ENCODE measurements at regions not wholly inside any gene's neighbourhood (a gene's known extent, or its start where the extent isn't known, plus 50 kb on each side); places are given as distances from the start of the nearest gene placed in this dataset.

GRCh38 chrY:7979770-7980169 is 1068.2 kb upstream of the AMELY start:
- no peak for DNase-seq (ENCODE audit: low read depth in 3 of 3)

DNA sequence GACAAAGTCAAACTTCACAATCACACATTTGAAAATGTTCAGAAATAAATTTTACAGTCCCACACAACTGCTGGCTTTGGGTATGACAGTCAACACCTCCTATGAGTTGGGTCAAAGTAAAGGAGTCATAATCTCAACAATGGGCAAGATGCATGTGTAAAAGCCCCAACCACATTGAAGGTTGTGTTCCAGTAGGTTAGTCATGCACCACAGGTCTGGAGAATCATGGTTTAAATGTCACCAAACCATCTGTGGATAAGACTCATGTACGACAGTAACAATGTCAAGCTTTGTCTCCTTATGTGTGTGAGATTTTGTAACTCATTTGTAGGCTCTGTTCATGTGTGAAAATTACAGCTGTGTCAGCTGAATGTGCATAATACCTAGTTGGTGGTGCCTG is 1065.7 kb upstream of the AMELY start:
- DNase-seq (ENCODE audit: low read depth in 3 of 3) = no peak

GRCh38 chrY:7968293-7968692 is 1056.7 kb upstream of the AMELY start:
- no peak for DNase-seq (ENCODE audit: low read depth in 3 of 3)

GRCh38 chrY:7966916-7967315 is 1055.4 kb upstream of the AMELY start:
- no peak for DNase-seq (ENCODE audit: low read depth in 3 of 3)

DNA sequence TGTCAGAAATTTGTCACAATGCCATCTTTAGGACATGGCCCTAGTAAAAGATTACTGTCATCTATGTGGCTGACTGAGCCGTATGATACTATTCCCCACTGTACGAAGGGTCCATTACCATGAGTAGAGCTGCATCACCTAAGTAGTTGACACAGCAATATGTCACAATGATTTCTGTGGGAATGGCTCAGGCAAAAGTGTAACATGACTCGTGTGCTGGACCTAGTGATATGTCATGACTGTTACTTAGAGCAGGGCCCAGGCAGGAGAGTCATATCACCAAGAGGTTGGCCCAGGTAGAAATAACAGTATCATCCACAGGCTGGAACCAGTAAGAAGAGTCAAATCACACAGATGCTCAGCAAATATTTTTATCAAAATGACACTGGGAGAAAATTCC is 1051.8 kb upstream of the AMELY start:
- no peak for DNase-seq (ENCODE audit: low read depth in 3 of 3)

DNA sequence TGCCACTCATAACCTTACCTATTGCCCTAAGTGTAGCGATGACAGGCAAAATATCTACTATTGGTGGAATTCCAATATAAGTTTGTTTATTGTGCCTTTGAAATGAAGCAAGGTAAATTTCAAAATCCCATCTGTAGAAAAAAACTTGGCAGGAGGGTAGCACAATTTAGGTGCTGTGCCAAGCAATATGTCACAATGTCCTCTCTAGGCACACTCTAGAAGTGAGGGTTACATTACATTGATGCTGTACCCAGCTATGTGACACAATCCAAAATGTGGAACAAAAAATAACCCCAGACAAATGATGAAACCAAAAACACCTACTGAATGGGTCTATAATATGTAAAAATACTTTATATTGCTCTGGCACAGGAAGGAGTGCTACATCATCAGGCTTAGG is 1050.8 kb upstream of the AMELY start:
- no peak for DNase-seq (ENCODE audit: low read depth in 3 of 3)

DNA sequence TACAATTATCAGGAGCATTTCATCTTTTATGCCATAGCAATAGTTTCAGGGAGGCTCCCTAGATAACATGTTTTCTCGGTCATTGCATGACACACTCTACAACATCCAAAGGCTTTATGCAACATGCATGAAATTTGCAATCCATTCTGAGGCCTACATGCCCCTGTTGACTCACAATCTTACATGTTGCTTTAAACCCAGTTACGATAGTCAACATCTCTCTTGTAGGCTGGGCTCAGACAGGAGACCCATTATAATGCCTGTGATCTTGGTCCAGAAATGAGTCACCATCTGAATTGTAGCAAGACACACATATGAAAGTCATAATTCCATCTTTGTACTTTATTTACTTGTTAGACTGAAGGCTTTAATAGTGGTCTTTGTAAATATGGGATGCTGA is 1050.3 kb upstream of the AMELY start:
- DNase-seq (ENCODE audit: low read depth in 3 of 3) = no peak

DNA sequence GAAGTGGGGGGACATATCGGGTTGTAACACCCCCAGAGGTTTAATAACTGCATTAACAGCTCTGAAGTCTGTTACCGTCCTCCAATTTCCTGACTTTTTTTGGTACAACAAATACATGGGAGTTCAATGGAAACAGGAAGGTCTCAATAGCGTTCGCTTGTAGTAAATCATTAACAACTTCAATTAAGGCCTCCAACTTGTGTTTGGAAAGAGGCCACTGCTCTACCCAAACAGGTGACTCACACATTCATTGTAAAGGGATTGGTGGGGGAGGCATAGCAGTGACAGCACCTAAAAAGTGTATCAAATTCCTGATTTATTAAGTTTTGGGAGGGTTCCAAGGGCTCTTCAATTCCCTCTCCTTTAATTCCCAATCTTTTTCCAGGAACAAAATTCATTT is 1046.2 kb upstream of the AMELY start:
- DNase-seq (ENCODE audit: low read depth in 3 of 3) = no peak

DNA sequence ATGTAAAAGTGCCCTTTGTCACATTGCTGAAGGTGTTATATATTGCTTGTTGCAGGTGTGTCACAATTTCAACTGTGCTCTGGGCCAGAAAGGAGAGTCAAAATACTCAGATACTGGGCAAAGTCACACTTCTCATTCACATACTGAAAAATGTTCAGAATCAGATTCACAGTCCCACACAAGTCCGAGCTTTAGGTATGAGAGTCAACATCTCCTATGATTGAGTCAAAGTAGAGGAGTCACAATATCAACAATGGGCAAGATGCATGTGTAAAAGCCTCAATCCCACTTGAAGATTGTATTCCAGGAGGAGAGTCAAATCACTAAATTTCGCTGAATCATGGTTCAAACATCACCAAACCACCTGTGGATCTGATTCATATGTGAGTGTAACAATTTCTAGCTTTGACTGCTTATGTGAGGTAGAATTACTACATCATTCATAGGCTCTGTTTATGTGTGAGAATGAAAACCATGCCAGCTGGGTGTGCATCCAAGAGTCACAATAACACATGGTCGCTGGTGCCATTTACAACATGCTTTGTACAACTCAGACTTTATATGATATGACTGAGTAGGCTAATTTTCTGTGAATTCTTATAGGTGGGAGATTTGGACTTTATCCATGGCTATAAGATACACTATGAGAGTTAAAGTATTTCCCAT is 1039.8 kb upstream of the AMELY start:
- no peak for DNase-seq (ENCODE audit: low read depth in 3 of 3)

DNA sequence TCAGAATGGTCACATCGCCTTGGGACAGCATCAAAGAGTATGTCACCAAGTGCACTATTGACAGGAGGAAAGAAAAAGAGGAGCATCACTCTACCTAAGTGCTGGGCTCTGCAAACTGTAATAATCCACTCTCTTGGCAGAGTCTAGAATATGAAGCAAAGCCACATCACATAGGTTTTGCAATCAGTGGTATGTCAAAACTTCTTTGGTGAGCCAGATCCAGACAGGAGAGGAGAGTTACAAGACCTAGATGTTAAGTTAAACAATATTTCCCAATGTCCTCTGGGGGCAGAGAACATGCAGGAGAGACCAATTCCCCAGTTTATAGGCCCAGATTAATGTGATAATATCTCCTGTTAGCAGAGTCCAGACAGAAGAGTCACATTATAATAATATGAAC is 1032.6 kb upstream of the AMELY start:
- DNase-seq (ENCODE audit: low read depth in 3 of 3) = no peak

DNA sequence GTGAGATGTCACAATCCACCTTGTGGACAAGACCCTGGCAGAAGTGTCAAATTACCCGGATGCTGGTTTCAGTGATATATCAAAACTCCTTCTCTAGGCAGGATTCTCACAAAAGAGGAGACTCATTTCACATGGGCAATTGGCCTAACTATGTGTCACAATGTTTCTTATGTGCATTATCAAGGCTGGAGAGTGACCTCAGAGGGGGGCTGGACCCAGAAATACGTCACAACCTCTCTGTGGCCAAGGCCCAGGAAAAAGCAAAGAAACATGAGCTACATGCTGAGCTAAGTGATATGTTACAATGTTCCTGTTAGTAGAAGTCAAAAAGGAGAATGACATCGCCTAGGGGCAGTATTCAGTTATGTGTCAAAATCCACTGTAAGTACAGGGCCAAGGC is 1031.2 kb upstream of the AMELY start:
- DNase-seq (ENCODE audit: low read depth in 3 of 3) = no peak

DNA sequence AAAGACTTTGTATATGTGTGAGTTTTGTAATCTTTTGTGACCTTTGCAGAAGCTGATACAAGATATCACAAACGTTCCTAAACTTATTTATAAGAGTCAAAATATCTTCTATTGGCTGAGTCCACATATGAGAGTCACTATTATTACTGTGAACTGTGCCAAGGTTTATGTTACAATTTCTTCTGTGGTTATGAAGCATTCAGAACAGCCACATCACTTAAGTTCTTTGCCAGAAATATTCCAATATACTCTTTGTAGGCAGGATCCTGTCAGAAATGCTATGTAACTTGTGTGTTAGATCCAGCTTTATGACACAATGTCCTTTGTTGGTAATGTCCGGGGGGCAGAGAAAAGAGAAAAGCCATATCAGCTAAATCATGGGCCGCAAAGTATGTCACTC is 1030.3 kb upstream of the AMELY start:
- no peak for DNase-seq (ENCODE audit: low read depth in 3 of 3)

GRCh38 chrY:7938982-7939718 is 1027.6 kb upstream of the AMELY start:
- DNase-seq (ENCODE audit: low read depth in 3 of 3) = no peak

GRCh38 chrY:7936831-7937230 is 1025.3 kb upstream of the AMELY start:
- DNase-seq (ENCODE audit: low read depth in 3 of 3) = no peak

DNA sequence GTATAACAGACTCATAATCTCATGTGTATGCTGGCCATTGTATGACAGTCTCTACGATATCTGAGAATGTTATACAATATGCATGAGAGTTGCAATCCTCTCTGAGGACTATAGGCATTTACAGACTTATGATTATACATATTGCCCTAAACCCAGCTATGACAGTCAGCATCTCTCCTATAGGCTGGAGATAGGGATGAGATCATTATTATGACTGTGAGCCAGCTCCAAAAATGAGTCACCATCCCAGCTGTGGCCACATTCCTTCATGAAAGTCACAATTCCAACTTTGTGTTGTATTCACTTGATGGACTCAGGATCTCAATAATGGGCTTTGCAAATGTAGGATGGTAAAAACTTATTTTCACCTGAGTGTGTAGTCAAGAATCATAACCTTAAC is 1024.5 kb upstream of the AMELY start:
- DNase-seq (ENCODE audit: low read depth in 3 of 3) = no peak

GRCh38 chrY:7935606-7936005 is 1024.1 kb upstream of the AMELY start:
- no peak for DNase-seq (ENCODE audit: low read depth in 3 of 3)

DNA sequence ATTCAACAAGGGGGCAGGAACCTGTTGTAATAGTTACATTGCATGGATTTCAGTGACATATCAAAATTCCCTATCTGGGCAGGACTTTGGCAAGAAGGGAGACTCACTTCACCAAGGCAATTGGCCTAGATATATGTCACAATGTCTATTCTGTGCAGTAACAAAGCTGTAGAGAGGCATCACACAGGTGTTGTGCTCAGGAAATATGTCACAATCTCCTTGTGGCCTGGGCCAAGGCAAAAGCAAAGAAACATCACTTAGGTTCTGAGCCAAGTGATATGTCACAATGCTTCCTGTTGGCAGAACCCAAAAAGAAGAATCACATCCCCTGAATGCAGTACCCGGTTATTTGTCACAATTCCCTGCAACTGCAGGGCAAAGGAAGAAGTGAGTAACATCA is 1020.9 kb upstream of the AMELY start:
- DNase-seq (ENCODE audit: low read depth in 3 of 3) = no peak

DNA sequence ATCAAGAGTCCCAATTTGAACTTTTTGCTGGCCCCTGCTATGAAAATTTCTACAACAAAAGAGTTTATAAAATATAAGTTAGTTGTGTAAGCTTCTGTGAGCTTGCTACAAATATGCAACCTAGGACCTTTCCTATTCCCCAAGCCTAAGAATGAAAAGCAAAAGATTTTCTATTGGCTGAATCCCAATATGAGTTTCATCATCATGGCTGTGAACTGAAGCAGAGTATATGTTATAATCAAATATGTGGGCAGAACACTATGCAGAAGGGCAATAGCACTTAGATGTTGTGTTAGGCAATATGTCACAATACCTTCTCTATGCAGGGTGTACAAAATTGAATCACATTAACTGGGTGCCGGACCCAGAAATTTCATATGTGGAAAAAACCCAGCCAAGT is 1018.3 kb upstream of the AMELY start:
- DNase-seq (ENCODE audit: low read depth in 3 of 3) = no peak

- DNase-seq (ENCODE audit: low read depth in 3 of 3) = no peak
Measured at GRCh38 chrY:7924059-7924458, 1012.5 kb upstream of the AMELY start.

DNA sequence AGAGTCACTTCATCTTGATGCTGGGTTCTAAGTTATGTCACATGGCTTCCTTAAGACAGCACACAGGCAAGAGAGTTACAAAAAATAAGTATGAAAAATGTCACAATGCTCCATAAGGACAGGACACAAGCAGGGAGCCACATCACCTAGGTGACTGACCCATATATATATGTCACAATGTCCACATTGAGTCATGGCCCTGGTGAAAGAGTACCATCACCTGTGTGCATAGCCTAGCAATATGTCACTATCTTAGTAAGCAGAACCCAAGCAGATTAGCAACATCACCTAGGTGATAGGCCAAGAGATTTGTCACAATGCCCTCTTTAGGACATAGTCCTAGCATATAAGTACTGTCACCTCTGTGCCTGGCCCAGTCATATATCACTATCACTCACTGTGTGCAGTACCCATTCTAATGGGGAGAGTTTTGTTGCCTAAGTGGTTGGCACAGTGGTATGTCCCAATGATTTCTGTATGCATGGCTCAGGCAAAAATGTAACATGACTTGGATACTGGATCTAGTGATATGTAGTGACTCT is 1012.0 kb upstream of the AMELY start:
- no peak for DNase-seq (ENCODE audit: low read depth in 3 of 3)

- no peak for DNase-seq (ENCODE audit: low read depth in 3 of 3)
Measured at GRCh38 chrY:7920382-7920781, 1008.8 kb upstream of the AMELY start.

GRCh38 chrY:7888506-7888905 is 977.0 kb upstream of the AMELY start:
- no peak for DNase-seq (ENCODE audit: low read depth in 3 of 3)

DNA sequence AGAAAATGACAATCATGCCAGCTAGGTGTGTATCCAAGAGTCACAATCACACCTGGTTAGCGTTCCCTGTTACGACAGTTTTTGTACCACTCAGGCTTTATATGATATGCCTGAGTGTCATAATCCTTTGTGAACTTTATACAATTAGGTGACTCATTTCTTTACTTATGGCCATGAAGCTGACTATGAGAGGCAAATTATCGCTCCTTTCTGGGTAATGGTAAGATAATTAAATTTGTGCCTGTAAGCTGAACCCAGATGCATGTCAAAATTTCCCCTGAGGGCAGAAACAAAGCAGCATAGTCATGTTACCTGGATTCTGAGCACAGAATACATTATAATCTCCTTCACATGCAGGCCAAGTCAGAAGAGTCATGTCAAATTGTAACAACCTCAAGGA is 970.1 kb upstream of the AMELY start:
- DNase-seq (ENCODE audit: low read depth in 3 of 3) = no peak

DNA sequence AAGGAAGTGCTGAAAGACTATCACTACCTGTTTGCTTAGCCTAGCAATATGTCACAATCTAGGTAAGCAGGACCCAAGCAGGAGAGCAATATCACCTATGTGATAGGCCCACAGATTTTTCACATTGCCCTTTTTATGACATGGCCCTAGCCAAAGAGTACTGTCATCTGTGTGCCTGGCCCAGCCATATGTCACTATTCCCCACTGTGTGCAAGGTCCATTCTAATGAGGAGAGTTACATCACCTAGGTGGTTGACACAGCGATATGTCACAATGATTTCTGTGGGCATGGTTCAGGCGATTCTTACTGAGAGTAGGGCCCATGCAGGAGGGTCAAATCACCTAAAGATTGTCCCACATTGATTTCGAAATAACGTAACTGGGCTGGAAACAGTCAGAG is 967.7 kb upstream of the AMELY start:
- DNase-seq (ENCODE audit: low read depth in 3 of 3) = no peak
